ENCODE measurements at regions not wholly inside any gene's neighbourhood (a gene's known extent, or its start where the extent isn't known, plus 50 kb on each side); places are given as distances from the start of the nearest gene placed in this dataset.
"Not testable (repeated sequence)": the region's sequence is repeated elsewhere in the genome, so short reads cannot be mapped to it uniquely, and the experiment has no call there.

DNA sequence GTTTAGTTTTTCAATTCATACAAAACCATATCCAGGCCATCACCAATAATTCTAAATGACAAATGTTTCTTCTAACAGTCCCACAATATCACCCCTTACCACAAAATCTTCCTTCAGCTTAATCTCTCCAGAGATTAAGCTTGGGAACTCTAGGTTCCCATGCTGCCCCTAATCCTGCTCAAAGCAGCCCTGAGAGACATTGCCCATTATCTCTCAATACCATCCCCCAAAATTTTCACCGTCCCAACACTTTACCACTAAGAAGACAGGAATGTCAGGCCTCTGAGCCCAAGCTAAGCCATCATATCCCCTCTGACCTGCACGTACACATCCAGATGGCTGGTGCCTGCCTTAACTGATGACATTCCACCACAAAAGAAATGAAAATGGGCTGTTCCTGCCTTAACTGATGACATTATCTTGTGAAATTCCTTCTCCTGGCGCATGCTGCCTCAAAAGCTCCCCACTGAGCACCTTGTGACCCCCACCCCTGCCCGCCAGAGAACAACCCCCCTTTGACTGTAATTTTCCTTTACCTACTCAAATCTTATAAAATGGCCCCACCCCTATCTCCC lies 1530.9 kb upstream of the SPRY2 start:
- DNase-seq; in situ Hi-C loops (cut with MboI; ENCODE audit: low sequenced_read_pairs); H2AK5ac ChIP-seq (ENCODE audit: low read depth, low read length); dilution Hi-C loops (cut with HindIII; ENCODE audit: low sequenced_read_pairs, unreplicated experiment); H3K23ac ChIP-seq (ENCODE audit: low read depth, low read length); H3K36me3 ChIP-seq (ENCODE audit: control insufficient read depth, insufficient read depth, low read length); H3K9ac ChIP-seq (ENCODE audit: low read depth, low read length); BruUV-seq (replicated peaks); H3K9me3 ChIP-seq (ENCODE audit: control insufficient read depth, insufficient read depth, low read length); H3K27ac ChIP-seq (ENCODE audit: insufficient read depth, low read length); H4K5ac ChIP-seq (ENCODE audit: low read depth, low read length); H2BK120ac ChIP-seq (ENCODE audit: low read depth, low read length); POLR2A ChIA-PET (ENCODE audit: unreplicated experiment); intact Hi-C loops (cut with micrococcal nuclease); H2BK5ac ChIP-seq (ENCODE audit: low read depth, low read length, poor library complexity, severe bottlenecking); H3K9me1 ChIP-seq (ENCODE audit: insufficient read depth, low read length); H2BK15ac ChIP-seq (ENCODE audit: low read depth, low read length); H2AK9ac ChIP-seq (replicated peaks; ENCODE audit: low read depth, low read length, poor library complexity); CTCF ChIA-PET; H3K79me1 ChIP-seq (ENCODE audit: low read depth in 1 of 2, low read length in 2 of 2); ATAC-seq (ENCODE audit: low read depth); H4K91ac ChIP-seq (ENCODE audit: insufficient read depth, low read depth, low read length); H4K8ac ChIP-seq (ENCODE audit: low read depth in 2 of 2, low read length in 2 of 2); H3K4ac ChIP-seq (ENCODE audit: low read depth, low read length); H3K4me3 ChIP-seq (ENCODE audit: insufficient read depth, low read depth, low read length); H3K27me3 ChIP-seq (ENCODE audit: control insufficient read depth, insufficient read depth, low read length); H2BK20ac ChIP-seq (ENCODE audit: low read depth, low read length); H3K18ac ChIP-seq (ENCODE audit: low read depth, low read length); H3K56ac ChIP-seq (ENCODE audit: extremely low read depth, insufficient read depth, low read length); H3K4me2 ChIP-seq (ENCODE audit: low read depth, low read length); H3K14ac ChIP-seq (replicated peaks; ENCODE audit: low read depth, low read length); H2AFZ ChIP-seq (replicated peaks; ENCODE audit: low read length, poor library complexity); H4K20me1 ChIP-seq (ENCODE audit: insufficient read depth, low read length); H3K4me1 ChIP-seq (ENCODE audit: control insufficient read depth, insufficient read depth, low read length): not testable (repeated sequence)
- WGBS, 2 experiments (ENCODE audit: extremely low coverage in 2 of 2, insufficient read length in 1 of 2), result 37% methylated on average over 2 of the region's 4 CpGs; no CpG with 5 or more reads in 1 of the 2 experiments

Measured in IMR-90 (cell line).